GM18868 (cell line): ENCODE measurements at regions not wholly inside any gene's neighbourhood (a gene's known extent, or its start where the extent isn't known, plus 50 kb on each side); places are given as distances from the start of the nearest gene placed in this dataset.
"Not testable (repeated sequence)": the region's sequence is repeated elsewhere in the genome, so short reads cannot be mapped to it uniquely, and the experiment has no call there.

ENCODE experiments used
- ATAC-seq: cut with Tn5 transposase; IDR thresholded peaks from one replicate; pipeline ENCODE4 v1.9.1; 2021; ENCODE audit warnings: mild to moderate bottlenecking, moderate library complexity; ENCODE audit not compliant: unreplicated experiment

GRCh38 chr6:79431537-79431933, 105.7 kb downstream of the LCA5 start:
- ATAC-seq: peak; percentile 49

DNA sequence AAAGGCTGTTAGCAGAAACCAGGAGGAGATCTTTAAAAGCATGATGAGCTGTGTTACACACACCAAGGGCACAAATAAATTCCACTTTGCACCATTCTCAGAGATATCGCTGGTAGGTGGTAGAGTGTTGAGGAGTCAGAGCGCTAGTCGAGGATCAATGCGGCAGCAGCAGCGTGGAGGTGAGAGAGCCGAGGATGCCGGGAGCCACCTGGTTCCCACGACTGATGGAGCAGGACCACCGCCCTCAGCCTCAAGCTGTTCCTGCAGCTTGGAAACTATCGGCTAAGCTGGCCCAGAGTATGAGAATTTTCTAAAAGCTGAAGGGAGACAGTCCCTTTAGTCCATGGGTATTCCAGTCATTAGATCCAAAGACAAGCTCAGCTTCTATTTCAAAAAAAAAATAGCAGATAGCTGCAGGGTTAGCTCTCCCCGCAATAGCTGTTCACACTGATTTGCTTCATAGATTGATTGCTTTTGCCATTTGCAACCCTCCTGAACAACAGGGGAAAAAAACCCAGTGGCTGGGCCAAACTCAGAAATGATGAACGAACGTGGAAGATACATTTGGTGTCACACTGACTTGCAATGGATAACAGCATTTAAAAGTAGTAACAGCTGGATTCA, 106.2 kb downstream of the LCA5 start:
- no peak for ATAC-seq

DNA sequence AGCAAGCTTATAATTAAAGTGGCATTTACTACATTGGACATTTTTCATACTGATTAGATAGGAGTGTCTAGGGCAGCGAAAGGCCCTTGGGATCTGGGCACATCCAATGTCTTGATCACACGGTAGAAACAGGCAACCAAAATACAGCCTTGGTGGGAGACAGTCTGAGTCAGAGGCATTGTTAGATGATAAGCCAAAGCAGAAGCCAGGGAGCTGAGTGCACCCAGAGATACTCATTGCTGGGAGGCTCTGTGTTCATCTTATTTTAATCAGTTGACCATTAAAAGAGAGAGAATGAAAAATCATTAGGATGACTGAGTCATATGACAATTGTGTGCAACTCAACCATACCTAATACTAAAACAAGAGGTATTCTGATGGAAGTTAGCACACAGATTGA, 109.5 kb downstream of the LCA5 start:
- no peak for ATAC-seq

DNA sequence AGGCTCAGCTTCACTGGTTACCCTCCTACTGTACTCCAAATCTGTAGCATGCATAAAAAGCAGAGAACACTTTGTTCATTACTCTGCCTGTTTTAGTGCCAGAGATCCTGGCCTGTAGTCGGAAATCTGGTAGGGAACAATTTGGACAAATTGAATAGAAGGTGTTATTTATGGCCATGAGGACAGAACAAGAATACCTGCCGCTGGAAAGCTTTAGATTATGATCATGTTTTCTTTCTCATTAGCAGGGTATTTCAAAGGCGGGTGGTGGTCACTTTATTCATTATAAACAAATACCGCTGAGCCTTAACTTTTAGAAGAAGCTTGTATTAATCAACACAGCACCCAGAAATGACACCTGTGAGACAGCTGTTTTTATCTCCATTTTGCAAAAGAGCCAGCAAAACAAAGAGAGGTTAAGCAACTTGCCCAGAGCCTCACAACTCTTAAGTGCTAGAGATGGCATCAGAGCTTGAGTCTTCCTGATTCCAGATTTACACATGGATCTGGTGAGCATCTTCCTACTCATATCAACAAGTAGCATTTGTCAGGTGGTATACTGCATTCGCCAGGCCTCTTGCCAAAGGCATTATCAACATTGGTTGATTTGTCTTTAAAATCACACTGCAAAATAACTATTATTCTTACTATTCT, 110.5 kb downstream of the LCA5 start:
- ATAC-seq: no peak

DNA sequence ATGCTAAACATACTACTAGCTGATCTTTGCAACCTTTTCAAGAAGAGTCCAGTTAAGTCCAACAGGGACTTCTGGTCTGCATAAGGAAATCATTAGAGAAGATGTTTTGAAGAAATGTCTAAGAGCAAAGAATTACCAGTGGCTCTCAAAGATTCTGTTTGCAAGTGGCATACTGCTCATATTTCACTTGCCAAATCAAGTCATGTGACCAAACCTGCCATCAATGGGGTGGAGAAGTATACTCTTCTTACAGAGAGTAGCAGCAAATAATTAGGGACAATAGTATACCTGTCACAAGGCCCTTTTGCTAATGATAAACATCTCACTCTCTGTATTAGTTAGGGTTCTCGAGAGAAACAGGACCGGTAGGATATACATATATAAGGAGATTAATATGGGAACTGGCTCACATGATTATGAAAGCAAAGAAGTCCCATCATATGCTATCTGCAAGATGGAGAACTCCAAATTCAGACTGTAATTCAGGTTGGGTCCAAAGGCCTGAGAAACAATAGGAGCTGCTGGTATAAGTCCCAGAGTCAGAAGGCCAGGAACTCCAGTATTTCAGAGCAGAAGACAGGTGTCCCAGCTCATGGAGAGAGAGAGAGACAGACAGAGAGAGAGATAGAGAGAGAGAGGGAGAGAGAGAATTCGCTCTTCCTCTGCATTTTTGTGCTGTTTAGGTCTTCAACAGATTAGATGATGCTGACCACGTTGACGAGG, 111.5 kb downstream of the LCA5 start:
- ATAC-seq: no peak

DNA sequence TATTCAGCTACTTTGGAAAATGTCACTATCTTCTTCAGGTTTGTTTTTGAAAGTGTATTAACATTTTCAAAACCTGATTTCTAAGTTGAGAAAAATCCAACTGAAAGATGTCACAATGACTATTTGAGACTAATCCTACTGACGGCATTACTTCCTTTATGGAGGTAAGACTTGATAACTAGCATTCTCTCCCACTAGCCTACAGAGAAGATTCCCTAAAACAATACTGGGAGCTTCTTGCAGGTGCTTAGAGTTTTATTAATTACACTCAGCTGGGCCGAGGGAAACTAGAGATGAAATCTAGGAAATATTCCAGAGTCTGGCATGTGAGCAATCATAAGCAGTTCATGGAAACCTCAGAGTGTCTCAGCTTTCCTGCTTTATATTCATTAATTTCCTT, 114.0 kb downstream of the LCA5 start:
- no peak for ATAC-seq

DNA sequence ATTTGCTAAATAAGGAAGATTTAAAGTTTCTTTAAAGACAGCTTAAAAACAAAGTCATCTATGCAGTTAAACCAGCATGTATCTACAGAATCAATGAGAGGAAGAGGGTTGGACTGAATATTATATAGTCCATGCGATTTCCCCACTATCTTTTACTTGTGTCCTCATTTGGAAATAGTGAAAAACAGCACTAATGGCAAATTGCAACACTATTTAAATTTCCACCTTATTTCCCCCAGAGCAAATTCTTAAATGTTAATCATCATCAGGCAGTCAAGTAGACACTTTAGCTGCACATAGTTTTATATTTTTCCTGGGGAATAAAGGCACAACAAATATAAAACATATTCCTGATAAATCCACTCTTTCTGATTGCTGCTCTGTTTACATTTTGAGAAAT, 114.6 kb downstream of the LCA5 start:
- no peak for ATAC-seq

DNA sequence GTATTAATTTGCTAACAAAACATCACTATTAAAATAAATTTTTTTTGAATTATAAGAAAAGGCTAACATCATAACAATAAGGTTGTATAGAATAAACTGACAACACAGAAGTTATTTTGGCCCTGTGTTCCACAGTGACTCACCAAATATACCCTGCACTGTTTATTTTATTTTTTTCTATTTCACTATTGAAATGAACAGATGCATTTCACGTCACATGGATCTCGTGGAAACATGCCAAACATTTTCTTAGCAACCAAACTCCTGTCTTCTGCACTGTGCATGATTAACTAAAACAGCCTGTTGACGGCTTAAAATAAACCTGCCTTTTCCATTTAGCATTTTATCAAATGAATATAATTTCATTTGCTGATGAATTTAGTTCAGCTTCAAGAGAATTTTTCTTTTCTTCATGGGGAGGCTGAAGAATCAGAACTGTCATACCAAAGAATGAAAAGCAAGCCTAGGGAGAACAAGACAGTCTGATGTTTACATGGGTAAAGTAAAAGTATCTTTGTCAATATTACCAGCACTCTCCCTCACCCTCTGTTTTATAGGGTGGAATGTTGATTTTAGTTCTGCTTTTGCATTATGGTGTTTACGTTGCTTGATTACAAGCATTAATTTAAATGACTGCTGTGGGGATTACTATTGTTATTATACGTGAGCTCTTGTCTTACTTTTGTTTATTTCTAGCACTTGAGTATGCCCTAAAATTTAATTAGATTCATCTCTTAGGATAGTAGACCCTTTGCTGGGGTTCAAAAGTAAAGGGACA, 115.3 kb downstream of the LCA5 start:
- peak; percentile 83 for ATAC-seq

- ATAC-seq: no peak
These were observed 116.2 kb downstream of the LCA5 start for GRCh38 chr6:79421001-79421411.

GRCh38 chr6:79420054-79420453, 117.2 kb downstream of the LCA5 start:
- ATAC-seq: peak; percentile 39

DNA sequence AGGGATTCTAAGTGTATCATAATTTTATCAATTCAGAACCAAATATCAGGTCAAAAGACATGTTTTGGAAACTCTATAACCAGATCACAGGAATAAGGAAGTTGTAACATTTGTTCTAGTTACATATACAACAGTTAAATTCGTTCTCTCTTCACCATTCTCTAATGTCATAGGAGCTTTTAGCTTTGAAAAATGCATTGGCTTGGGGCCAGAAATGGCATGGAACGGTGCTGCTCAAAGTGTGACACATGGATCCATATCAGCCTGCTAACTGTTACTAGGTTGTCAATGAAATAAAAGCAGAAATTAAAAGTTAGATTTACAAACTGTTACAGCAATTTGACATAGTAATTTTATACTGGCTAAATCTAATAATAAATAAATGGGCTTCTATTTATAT, 120.3 kb downstream of the LCA5 start:
- no peak for ATAC-seq

DNA sequence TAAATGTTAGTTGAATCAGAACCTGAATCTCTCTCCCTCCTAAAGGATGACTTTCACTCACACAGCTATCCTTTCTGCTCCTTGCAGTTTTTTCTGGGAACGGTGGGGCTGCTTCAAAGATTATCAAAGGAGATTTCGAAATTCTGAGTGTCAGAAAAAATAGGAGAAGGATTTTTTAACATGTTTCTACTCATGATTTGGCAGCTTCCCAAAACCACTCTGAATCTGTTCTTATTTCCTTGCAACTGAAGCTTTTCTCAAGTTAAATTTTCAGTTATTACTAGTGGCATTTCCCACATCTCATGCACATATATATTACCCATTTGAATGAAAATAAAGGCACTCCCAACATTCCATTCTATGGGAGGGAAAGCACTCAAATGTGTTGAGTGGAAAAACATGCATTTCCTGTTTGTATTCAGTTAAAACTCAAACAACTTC, 123.6 kb downstream of the LCA5 start:
- ATAC-seq: no peak

DNA sequence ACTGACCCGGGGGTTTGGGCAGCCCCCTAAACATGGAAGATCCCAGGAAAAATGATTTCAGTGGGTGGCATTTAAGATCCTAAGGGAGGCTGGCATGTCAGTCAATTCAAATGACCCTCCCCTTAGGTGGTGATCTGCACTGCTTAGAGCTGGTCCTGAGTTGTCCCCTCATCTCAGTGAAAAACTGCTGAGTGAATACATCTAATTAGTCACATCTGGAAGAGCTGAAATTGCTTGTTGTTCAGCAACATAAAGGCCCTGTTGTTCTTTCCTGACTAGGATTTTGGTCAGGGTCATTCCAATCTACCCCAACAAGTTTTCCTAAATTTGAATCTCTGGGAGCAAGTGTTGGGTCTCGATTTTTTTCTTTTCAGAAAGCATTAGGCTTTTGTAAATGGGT, 126.4 kb downstream of the LCA5 start:
- no peak for ATAC-seq

DNA sequence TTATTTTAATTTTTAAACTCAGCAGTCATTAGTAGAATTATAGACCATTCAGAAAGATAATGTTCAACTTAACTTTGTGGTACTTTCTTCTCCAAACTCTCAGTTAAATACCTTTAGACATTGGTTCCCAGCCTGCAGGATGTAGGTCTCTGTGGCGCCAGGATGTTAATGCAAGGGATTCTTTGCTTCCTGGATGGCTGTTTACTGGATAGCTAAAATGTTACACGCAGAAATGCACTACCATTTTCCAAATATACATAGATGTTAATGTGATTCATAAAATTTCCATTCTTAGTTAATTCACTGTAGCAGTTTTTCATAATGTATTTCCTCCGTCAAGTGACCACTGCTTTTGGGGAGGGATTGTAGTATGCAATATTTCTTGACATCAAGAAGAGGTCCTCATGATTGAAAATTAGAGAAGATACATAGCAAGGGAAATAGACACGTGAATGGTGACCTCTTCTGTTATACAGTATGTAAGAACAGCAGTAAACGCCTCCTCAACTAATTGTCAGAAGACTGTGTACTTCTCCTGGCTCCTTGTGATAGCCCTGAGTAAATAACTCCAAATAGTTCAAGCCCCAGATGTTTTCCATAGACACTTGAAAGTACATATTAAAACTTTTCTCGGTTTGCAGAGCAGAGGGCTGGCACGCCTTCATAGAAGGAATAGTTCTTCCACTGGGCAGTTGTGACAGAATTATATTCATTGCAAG, 128.8 kb downstream of the LCA5 start:
- no peak for ATAC-seq

GRCh38 chr6:79404677-79405076, 132.6 kb downstream of the LCA5 start:
- no peak for ATAC-seq

GRCh38 chr6:79404261-79404660, 133.0 kb downstream of the LCA5 start:
- no peak for ATAC-seq

DNA sequence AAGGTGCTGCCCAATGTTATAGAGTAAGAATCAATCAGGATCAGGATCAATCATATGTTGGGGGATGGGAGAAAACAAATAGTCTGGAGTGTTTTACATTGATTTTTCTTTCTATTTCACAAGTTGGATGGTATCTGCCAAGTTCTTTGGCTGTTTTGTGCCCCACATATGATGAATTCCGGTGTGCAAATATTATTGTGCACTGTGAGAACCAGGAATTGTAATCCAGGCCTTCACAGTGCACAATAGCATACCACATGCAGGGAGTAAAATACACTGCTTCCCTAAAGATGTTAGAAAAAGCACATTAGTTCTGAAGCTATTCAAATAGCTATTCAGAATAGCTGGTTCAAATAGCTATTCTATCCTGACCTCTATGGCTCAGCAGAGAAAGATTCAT, 133.7 kb downstream of the LCA5 start:
- no peak for ATAC-seq

- no peak for ATAC-seq
These were observed 134.1 kb downstream of the LCA5 start for GRCh38 chr6:79403086-79403485.

DNA sequence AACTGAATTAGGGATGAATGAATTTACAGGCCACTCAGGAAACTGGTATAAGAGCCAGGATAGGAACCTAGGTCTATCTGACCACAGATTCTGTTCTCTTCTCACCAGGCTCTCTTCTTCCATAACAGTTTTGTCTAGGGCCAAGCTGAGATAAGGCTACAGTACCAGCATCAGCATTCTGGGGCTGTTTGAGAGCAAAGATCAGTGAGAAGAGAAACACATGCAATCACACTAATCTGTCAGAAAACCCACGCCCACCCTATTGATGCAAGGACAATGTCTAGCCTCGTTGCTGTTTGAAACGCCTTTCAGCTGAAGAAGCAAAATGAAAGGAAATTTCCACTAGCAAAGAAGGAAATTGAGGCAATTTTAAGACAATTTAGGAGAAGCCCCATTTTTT, 137.7 kb downstream of the LCA5 start:
- no peak for ATAC-seq

GRCh38 chr6:79398617-79399016, 138.6 kb downstream of the LCA5 start:
- ATAC-seq: not testable (repeated sequence)

- no peak for ATAC-seq
These were observed 140.6 kb downstream of the LCA5 start for GRCh38 chr6:79396625-79397024.
